HCT116 (cell line): ENCODE measurements at regions not wholly inside any gene's neighbourhood (a gene's known extent, or its start where the extent isn't known, plus 50 kb on each side); places are given as distances from the start of the nearest gene placed in this dataset.

Experiments used
- ATAC-seq: fragments of 200-7000 bp; cut with Tn5 transposase; 2 replicates; pipeline ENCODE4 v1.9.1; 2020; ENCODE audit warnings: mild to moderate bottlenecking, moderate library complexity
- BruUV-seq: library from RNA; stranded (reverse); fragments of 400-500 nt; replicated peaks from 2 replicates; lab custom pipeline; 2021; lab: Mats Ljungman, UMichigan
- CTCF ChIA-PET: fragments of 300-600 bp; sonication (Branson Sonifier 250); formaldehyde crosslinking; loops from one replicate; lab custom pipeline; 2021; ENCODE audit warnings: antibody characterized with exemption; lab: Charles Lee
- POLR2A ChIA-PET: fragments of 300-600, 350-600 bp; sonication (Branson Sonifier 250); formaldehyde crosslinking; loops from one replicate; lab custom pipeline; 2021; ENCODE audit warnings: antibody characterized with exemption; lab: Charles Lee
- RAD21 ChIA-PET, 2 experiments: fragments of 300-600 bp; sonication (Branson Sonifier 250); formaldehyde crosslinking; loops; one replicate each; lab custom pipeline; 2023; ENCODE audit warnings: low total read pairs in 2 of 2; ENCODE audit not compliant: uncharacterized antibody in 2 of 2, unreplicated experiment in 2 of 2, low non-redundant PET in 1 of 2; lab: Charles Lee
- DNase-seq: peaks from one replicate; pipeline ENCODE4 v3.0.0-alpha.2; 2010; ENCODE audit warnings: low read depth, low spot score
- H2AFZ ChIP-seq: fragments of 200-600 bp; shearing (Covaris generic), sonication (generic); 2 replicates; pipeline ENCODE4 v1.6.1; 2017; ENCODE audit warnings: low read depth, mixed run types, mixed read lengths, antibody characterized with exemption, low read length; ENCODE audit not compliant: poor library complexity, severe bottlenecking
- H3K27ac ChIP-seq: 2 replicates; pipeline ENCODE4 v1.5.1; 2012; ENCODE audit warnings: low read depth, low read length
- H3K27me3 ChIP-seq: fragments of 200-600 bp; sonication (generic); 2 replicates; pipeline ENCODE4 v1.6.1; 2016; ENCODE audit warnings: mixed run types, low read length, mixed read lengths; ENCODE audit not compliant: insufficient read depth
- H3K36me3 ChIP-seq, 2 experiments: fragments of 200-500 bp in 1 of 2; fragments of 200-600 bp in 1 of 2; sonication (Bioruptor generic) in 1 of 2; sonication (generic) in 1 of 2; 2 replicates each; pipeline versions ENCODE4 v1.5.1 to v1.6.1; 2014 to 2016; ENCODE audit warnings: low read length in 2 of 2, inconsistent platforms in 1 of 2, mixed read lengths in 1 of 2, mixed run types in 1 of 2; ENCODE audit not compliant: insufficient read depth in 2 of 2, control insufficient read depth in 1 of 2
- H3K4me1 ChIP-seq, 2 experiments: fragments of 200-600 bp in 1 of 2; sonication (generic) in 1 of 2; 2 replicates each; pipeline versions ENCODE4 v1.5.1 to v1.6.1; 2012 to 2017; ENCODE audit warnings: low read length in 2 of 2, inconsistent platforms in 1 of 2, mild to moderate bottlenecking in 1 of 2, mixed read lengths in 1 of 2, mixed run types in 1 of 2, moderate library complexity in 1 of 2; ENCODE audit not compliant: insufficient read depth in 2 of 2, control insufficient read depth in 1 of 2
- H3K4me2 ChIP-seq: fragments of 200-600 bp; sonication (generic); 2 replicates; pipeline ENCODE4 v1.6.1; 2017; ENCODE audit warnings: mixed run types, low read length, mixed read lengths
- H3K4me3 ChIP-seq, 2 experiments: fragments of 200-600 bp in 1 of 2; sonication (generic) in 1 of 2; replicated peaks in 1 of 2; 2 replicates each; pipeline ENCODE4 v1.5.1; 2011 to 2016; ENCODE audit warnings: low read length in 2 of 2, control low read depth in 1 of 2, low read depth in 1 of 2, mild to moderate bottlenecking in 1 of 2, mixed read lengths in 1 of 2, mixed run types in 1 of 2
- H3K79me2 ChIP-seq: fragments of 200-600 bp; sonication (generic); 2 replicates; pipeline ENCODE4 v1.6.1; 2017; ENCODE audit warnings: mild to moderate bottlenecking, mixed run types, low read length, moderate library complexity, mixed read lengths; ENCODE audit not compliant: insufficient read depth
- H3K9ac ChIP-seq: fragments of 200-600 bp; sonication (generic); 2 replicates; pipeline ENCODE4 v1.6.1; 2016; ENCODE audit warnings: low read length, mixed read lengths
- H3K9me2 ChIP-seq: fragments of 200-600 bp; sonication (generic), shearing (Covaris generic); 2 replicates; pipeline ENCODE4 v1.6.1; 2017; ENCODE audit warnings: mixed run types, mild to moderate bottlenecking, moderate library complexity; ENCODE audit not compliant: insufficient read depth
- H3K9me3 ChIP-seq, 2 experiments: fragments of 200-500 bp in 1 of 2; fragments of 200-600 bp in 1 of 2; sonication (Bioruptor generic) in 1 of 2; sonication (generic) in 1 of 2; 2 replicates each; pipeline ENCODE4 v1.6.1; 2014 to 2017; ENCODE audit warnings: low read length in 2 of 2, mixed read lengths in 2 of 2, inconsistent platforms in 1 of 2, low read depth in 1 of 2, mild to moderate bottlenecking in 1 of 2, mixed run types in 1 of 2, moderate library complexity in 1 of 2; ENCODE audit not compliant: control insufficient read depth in 1 of 2, insufficient read depth in 1 of 2
- H4K20me1 ChIP-seq: fragments of 200-600 bp; sonication (generic), shearing (Covaris generic); 2 replicates; pipeline ENCODE4 v1.6.1; 2017; ENCODE audit warnings: mixed run types, mild to moderate bottlenecking, moderate library complexity; ENCODE audit not compliant: insufficient read depth
- ATF3 ChIP-seq: IDR thresholded peaks from 2 replicates; pipeline ENCODE4 v1.6.1; 2012
- CTCF ChIP-seq, 3 experiments: fragments of 200-600 bp in 1 of 3; sonication (generic) in 1 of 3; IDR thresholded peaks in 2 of 3; conservative IDR thresholded peaks in 1 of 3; 2 replicates each; pipeline ENCODE4 v1.5.1; 2012 to 2017; ENCODE audit warnings: low read depth in 2 of 3, low read length in 2 of 3, antibody characterized with exemption in 1 of 3, borderline replicate concordance in 1 of 3, control low read depth in 1 of 3, mild to moderate bottlenecking in 1 of 3, mixed read lengths in 1 of 3, mixed run types in 1 of 3, moderate library complexity in 1 of 3; ENCODE audit not compliant: insufficient read depth in 1 of 3
- EGR1 ChIP-seq: IDR thresholded peaks from 2 replicates; pipeline ENCODE4 v1.6.1; 2012; ENCODE audit warnings: low read depth
- EZH2 ChIP-seq: fragments of 200-600 bp; sonication (generic); IDR thresholded peaks from 2 replicates; pipeline ENCODE4 v1.6.1; 2017; ENCODE audit warnings: antibody characterized with exemption, mixed run types
- FOSL1 ChIP-seq: IDR thresholded peaks from 2 replicates; pipeline ENCODE4 v1.6.1; 2012; ENCODE audit warnings: low read depth
- JUND ChIP-seq: IDR thresholded peaks from 2 replicates; pipeline ENCODE4 v1.6.1; 2012
- POLR2A ChIP-seq: IDR thresholded peaks from 2 replicates; pipeline ENCODE4 v1.7.0; 2011; ENCODE audit warnings: borderline replicate concordance; ENCODE audit not compliant: insufficient read depth, insufficient read length; ENCODE audit errors: extremely low read depth
- POLR2AphosphoS5 ChIP-seq: IDR thresholded peaks from 2 replicates; pipeline ENCODE4 v1.6.1; 2011; ENCODE audit warnings: mild to moderate bottlenecking, low read depth, low read length, moderate library complexity
- REST ChIP-seq: IDR thresholded peaks from 2 replicates; pipeline ENCODE4 v1.6.1; 2012; ENCODE audit warnings: low read depth
- SIN3A ChIP-seq: IDR thresholded peaks from 2 replicates; pipeline ENCODE4 v1.6.1; 2012; ENCODE audit warnings: low read depth
- SRF ChIP-seq: IDR thresholded peaks from 2 replicates; pipeline ENCODE4 v1.6.1; 2012; ENCODE audit warnings: low read depth
- ZFX ChIP-seq: fragments of 450-650 bp; IDR thresholded peaks from 2 replicates; pipeline ENCODE4 v1.6.1; 2017
- ZNF274 ChIP-seq: fragments of 200-500 bp; sonication (Bioruptor generic); IDR thresholded peaks from 2 replicates; pipeline ENCODE4 v1.6.1; 2014; ENCODE audit warnings: mild to moderate bottlenecking, low read depth, low read length, inconsistent platforms
- intact Hi-C: fragments of 100-400 bp; cut with micrococcal nuclease; formaldehyde crosslinking; loops from 2 replicates; pipeline ENCODE4 v1.10.0; 2022
- TF ChIP-seq, protein P1 (sequence below): IDR thresholded peaks from 2 replicates; pipeline ENCODE4 v1.6.1; 2012

DNA sequence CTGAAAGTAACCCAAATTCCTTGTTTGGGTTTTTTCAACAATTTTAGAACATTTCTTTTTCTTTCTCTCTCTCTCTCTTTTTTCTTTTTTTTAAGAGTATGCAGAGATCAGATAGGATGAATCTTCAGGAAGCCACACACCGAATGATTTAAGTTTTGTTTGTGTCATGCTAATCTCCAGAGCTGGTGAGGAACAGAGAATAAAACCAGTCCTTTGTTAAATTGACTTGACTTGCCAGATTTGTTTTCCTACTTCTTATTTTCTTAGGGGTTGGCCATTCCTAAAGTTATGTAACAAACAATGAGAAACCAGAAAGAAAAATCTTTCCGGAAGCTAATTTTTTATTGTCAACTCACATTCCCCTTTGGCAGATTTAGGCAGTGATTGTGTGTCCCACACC, 1669.3 kb upstream of the CDH6 start:
- Histone ChIP-seq H3K4me2 (no peak overlapping the region), H3K27me3 (no peaks in the 10 kb centered on the region), H2AFZ (no peak overlapping the region), H4K20me1 (no peaks in the 10 kb centered on the region), H3K36me3 (no peaks in the 10 kb centered on the region), H3K9me3 (peaks cover 15 to 18% of the 10 kb centered on the region in 2 experiments; a peak in 3 of 4 replicates), H3K9me2 (no peaks in the 10 kb centered on the region), H3K4me3 (no peak overlapping the region), H3K4me1 (no peaks in the 10 kb centered on the region), H3K27ac (no peak overlapping the region), H3K79me2 (no peaks in the 10 kb centered on the region), H3K9ac (no peak overlapping the region)
- no peak for ATAC-seq
- no peak for DNase-seq
- intact Hi-C loops = no loop called here
- TF ChIP-seq ZNF274 (no peak), SRF (no peak), ATF3 (no peak), EZH2 (no peak), JUND (no peak), FOSL1 (no peak), CTCF (IDR thresholded peaks at IDR 0.05 in 2 of 3, conservative IDR thresholded peaks at IDR 0.05 in 1 of 3; ENCODE audit: borderline replicate concordance in 1 of 3, insufficient read depth in 1 of 3, low read depth in 2 of 3, low read length in 2 of 3) (no peak), EGR1 (no peak), SIN3A (no peak), REST (no peak), POLR2A (no peak), ZFX (no peak), POLR2AphosphoS5 (no peak)
- TF ChIP-seq, protein P1, sequence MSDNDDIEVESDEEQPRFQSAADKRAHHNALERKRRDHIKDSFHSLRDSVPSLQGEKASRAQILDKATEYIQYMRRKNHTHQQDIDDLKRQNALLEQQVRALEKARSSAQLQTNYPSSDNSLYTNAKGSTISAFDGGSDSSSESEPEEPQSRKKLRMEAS = no peak
- RAD21 ChIA-PET = no interaction called here
- no TSS peak for BruUV-seq
- CTCF ChIA-PET = no interaction called here
- POLR2A ChIA-PET = no interaction called here
